HepG2 (cell line): ENCODE measurements at regions not wholly inside any gene's neighbourhood (a gene's known extent, or its start where the extent isn't known, plus 50 kb on each side); places are given as distances from the start of the nearest gene placed in this dataset.
A peak's percentile ranks its signal among the peaks of the same experiment; 100 is the strongest.

ENCODE experiments used
- ATAC-seq: fragments of 200-7000 bp; cut with Tn5 transposase; 3 replicates; pipeline ENCODE4 v1.9.1; 2020; ENCODE audit warnings: mild to moderate bottlenecking, moderate library complexity
- BruUV-seq: library from RNA; stranded (reverse); fragments of 400-500 nt; replicated peaks from 2 replicates; lab custom pipeline; 2021; lab: Mats Ljungman, UMichigan
- CTCF ChIA-PET: fragments of 300-600 bp; formaldehyde crosslinking; extraction: SDS; loops from one replicate; lab custom pipeline; 2021; ENCODE audit warnings: low total read pairs, inconsistent platforms, low intra/inter-chr PET ratio; lab: Yijun Ruan, JAX
- POLR2A ChIA-PET: fragments of 350-600 bp; sonication (Branson Sonifier 250); formaldehyde crosslinking; loops from one replicate; lab custom pipeline; 2020; ENCODE audit warnings: antibody characterized with exemption, inconsistent platforms; lab: Yijun Ruan, JAX
- DNase-seq: peaks from one replicate; pipeline ENCODE4 v3.0.0-alpha.2; 2015; ENCODE audit warnings: low spot score
- FAIRE-seq: peaks from 3 replicates; lab custom pipeline; 2011; peaks lifted over from hg19 to GRCh38; lab: Jason Lieb, UNC
- H2AFZ ChIP-seq: one replicate; pipeline ENCODE4 v1.6.1; 2011; ENCODE audit warnings: low read length, inconsistent platforms
- H3K27ac ChIP-seq: fragments of 300-600 bp; 3 replicates; pipeline ENCODE4 v1.8.0; 2011; ENCODE audit warnings: mixed run types, mild to moderate bottlenecking, mixed read lengths, low read length, inconsistent platforms; ENCODE audit not compliant: insufficient read depth; ENCODE audit errors: extremely low read length
- H3K27me3 ChIP-seq, 2 experiments: fragments of 200-600 bp in 1 of 2; 2 replicates in 1 of 2; 3 replicates in 1 of 2; pipeline versions ENCODE4 v1.6.0 to v1.8.0; 2011; ENCODE audit warnings: low read length in 2 of 2, mild to moderate bottlenecking in 2 of 2, moderate library complexity in 2 of 2, inconsistent platforms in 1 of 2; ENCODE audit not compliant: insufficient read depth in 2 of 2, control insufficient read depth in 1 of 2
- H3K36me3 ChIP-seq, 2 experiments: fragments of 200-600 bp in 1 of 2; replicated peaks in 1 of 2; 2 replicates in 1 of 2; 3 replicates in 1 of 2; pipeline versions ENCODE4 v1.5.1 to v1.8.0; 2011; ENCODE audit warnings: low read length in 2 of 2, inconsistent platforms in 1 of 2; ENCODE audit not compliant: insufficient read depth in 2 of 2, control insufficient read depth in 1 of 2
- H3K4me1 ChIP-seq: 2 replicates; pipeline ENCODE4 v1.5.1; 2012; ENCODE audit warnings: low read length, inconsistent platforms; ENCODE audit not compliant: insufficient read depth
- H3K4me2 ChIP-seq: 2 replicates; pipeline ENCODE4 v1.6.0; 2011; ENCODE audit warnings: low read depth, low read length, inconsistent platforms
- H3K4me3 ChIP-seq, 3 experiments: fragments of 200-600 bp in 1 of 3; sonication (generic), shearing (Covaris generic) in 1 of 3; replicated peaks in 1 of 3; 2 replicates each; pipeline ENCODE4 v1.5.1; 2011 to 2016; ENCODE audit warnings: low read length in 3 of 3, inconsistent platforms in 2 of 3, low read depth in 2 of 3, mild to moderate bottlenecking in 2 of 3, control low read depth in 1 of 3, mixed read lengths in 1 of 3; ENCODE audit not compliant: insufficient read depth in 1 of 3
- H3K79me2 ChIP-seq: one replicate; pipeline ENCODE4 v1.6.1; 2011; ENCODE audit warnings: low read length, inconsistent platforms; ENCODE audit not compliant: insufficient read depth
- H3K9ac ChIP-seq: 2 replicates; pipeline ENCODE4 v1.6.0; 2011; ENCODE audit warnings: mild to moderate bottlenecking, low read depth, low read length, inconsistent platforms; ENCODE audit not compliant: insufficient read depth
- H3K9me3 ChIP-seq: 2 replicates; pipeline ENCODE4 v1.5.1; 2012; ENCODE audit warnings: mild to moderate bottlenecking, low read length
- H4K20me1 ChIP-seq: 2 replicates; pipeline ENCODE4 v1.6.0; 2011; ENCODE audit warnings: inconsistent platforms, mild to moderate bottlenecking, low read length, moderate library complexity; ENCODE audit not compliant: insufficient read depth
- GATAD2A ChIP-seq: IDR thresholded peaks from 2 replicates; pipeline ENCODE4 v1.6.1; 2016
- HDAC6 ChIP-seq: fragments of 200-600 bp; sonication (generic); IDR thresholded peaks from 2 replicates; pipeline ENCODE4 v1.7.0; 2017; ENCODE audit warnings: mild to moderate bottlenecking, antibody characterized with exemption, low read length, low read depth
- HMG20A ChIP-seq: IDR thresholded peaks from 2 replicates; pipeline ENCODE4 v1.6.1; 2016; ENCODE audit warnings: borderline replicate concordance
- KAT8 ChIP-seq: IDR thresholded peaks from 2 replicates; pipeline ENCODE4 v1.6.1; 2016; ENCODE audit warnings: missing genetic modification reagents, missing compliant biosample characterization
- KLF11 ChIP-seq: IDR thresholded peaks from 2 replicates; pipeline ENCODE4 v1.6.1; 2016; ENCODE audit warnings: missing compliant biosample characterization
- MYC ChIP-seq: sonication (generic); formaldehyde crosslinking; IDR thresholded peaks from 2 replicates; pipeline ENCODE4 v1.9.0; 2021; ENCODE audit warnings: missing genetic modification reagents, borderline replicate concordance
- NFKBIZ ChIP-seq: IDR thresholded peaks from 2 replicates; pipeline ENCODE4 v1.6.1; 2018; ENCODE audit warnings: missing genetic modification reagents, missing compliant biosample characterization
- RXRB ChIP-seq: IDR thresholded peaks from 2 replicates; pipeline ENCODE4 v1.6.1; 2016; ENCODE audit warnings: borderline replicate concordance, missing genetic modification reagents, missing compliant biosample characterization
- SOX5 ChIP-seq: IDR thresholded peaks from 2 replicates; pipeline ENCODE4 v1.6.1; 2016; ENCODE audit warnings: borderline replicate concordance
- TEAD3 ChIP-seq: optimal IDR thresholded peaks from 2 replicates; pipeline ENCODE3; 2016; ENCODE audit warnings: borderline replicate concordance
- USF2 ChIP-seq, 2 experiments: sonication (generic) in 1 of 2; formaldehyde crosslinking in 1 of 2; IDR thresholded peaks; 2 replicates each; pipeline versions ENCODE4 v1.5.1 to v1.6.1; 2011 to 2020; ENCODE audit warnings: borderline replicate concordance in 1 of 2, low read depth in 1 of 2, low read length in 1 of 2, mild to moderate bottlenecking in 1 of 2, missing genetic modification reagents in 1 of 2, moderate library complexity in 1 of 2
- XRCC5 ChIP-seq: fragments of 200-400 bp; formaldehyde crosslinking; optimal IDR thresholded peaks from 2 replicates; pipeline ENCODE3; 2017; ENCODE audit warnings: mild to moderate bottlenecking, low read length
- ZBTB7B ChIP-seq: sonication (generic); formaldehyde crosslinking; IDR thresholded peaks from 2 replicates; pipeline ENCODE4 v1.4.0; 2020; ENCODE audit warnings: missing genetic modification reagents
- ZFP36L1 ChIP-seq: sonication (generic); formaldehyde crosslinking; IDR thresholded peaks from 2 replicates; pipeline ENCODE4 v1.8.0; 2022; ENCODE audit warnings: mild to moderate bottlenecking, missing genetic modification reagents, moderate library complexity
- ZNF224 ChIP-seq: sonication (generic); formaldehyde crosslinking; IDR thresholded peaks from 2 replicates; pipeline ENCODE4 v1.5.0; 2020; ENCODE audit warnings: mild to moderate bottlenecking, missing genetic modification reagents
- ZNF589 ChIP-seq: sonication (generic); formaldehyde crosslinking; conservative IDR thresholded peaks from 2 replicates; pipeline ENCODE4 v1.8.0; 2022; ENCODE audit warnings: mild to moderate bottlenecking, moderate library complexity, missing genetic modification reagents
- WGBS: methylation state at CpG from one replicate; pipeline ENCODE4 v1.1.6; 2017; ENCODE audit warnings: low lambda C conversion rate; 5-methylcytosine and 5-hydroxymethylcytosine counted together
- in situ Hi-C: cut with HindIII; loops from 2 replicates; pipeline ENCODE4 v1.10.0; 2017; ENCODE audit warnings: low pct_unique_long_range_greater_than_20kb; ENCODE audit not compliant: extremely low pct_ligation_motif_present
- intact Hi-C: fragments of 100-400 bp; cut with micrococcal nuclease; formaldehyde crosslinking; loops from one replicate; pipeline ENCODE4 v1.10.0; 2022; ENCODE audit not compliant: unreplicated experiment
- TF ChIP-seq, protein P1 (sequence below): sonication (generic); formaldehyde crosslinking; IDR thresholded peaks from 2 replicates; pipeline ENCODE4 v1.5.0; 2020; ENCODE audit warnings: mild to moderate bottlenecking, missing genetic modification reagents, moderate library complexity
- TF ChIP-seq, protein P2 (sequence below): sonication (generic); formaldehyde crosslinking; IDR thresholded peaks from 2 replicates; pipeline ENCODE4 v1.4.0; 2020; ENCODE audit warnings: mild to moderate bottlenecking, missing genetic modification reagents

GRCh38 chr15:31236184-31237042, 90.2 kb upstream of the KLF13 start:
- H3K27ac ChIP-seq: no peak overlapping the region
- H3K4me2 ChIP-seq: peak overlapping the region; percentile 90
- ATAC-seq: peak; percentile 92
- CTCF ChIA-PET: no interaction called here
- in situ Hi-C loops (no loop called here), intact Hi-C loops (loop anchor here (2.0 kb wide), 1 partner anchor 56 kb away; no protein-coding TSS in a partner anchor)
- peak overlapping the region; percentile 41; the same call in 1 of the 2 replicates for H3K9ac ChIP-seq
- peaks cover 21% of the 10 kb centered on the region for H3K4me1 ChIP-seq
- H4K20me1 ChIP-seq: no peaks in the 10 kb centered on the region
- H3K36me3 ChIP-seq: no peaks in the 10 kb centered on the region
- H3K27me3 ChIP-seq: peaks cover 0 to 2% of the 10 kb centered on the region in 2 experiments; a peak in 1 of 5 replicates
- H3K4me3 ChIP-seq: peak overlapping the region; percentile 33 to 66 (median 55)
- peak; percentile 32 for FAIRE-seq
- H3K79me2 ChIP-seq: no peaks in the 10 kb centered on the region
- POLR2A ChIA-PET: interaction anchor here (0.9 to 2.8 kb wide), 4 partner anchors 22 to 60 kb away, joined by 4 to 15 read pairs (median 8); no protein-coding TSS in a partner anchor
- H3K9me3 ChIP-seq: no peaks in the 10 kb centered on the region
- H2AFZ ChIP-seq: peak overlapping the region; percentile 54
- DNase-seq: peak; percentile 64
- BruUV-seq: no TSS peak
- 10% methylated on average over 19 of the region's 19 CpGs for WGBS
- TF ChIP-seq ZFP36L1 (CRISPR knock-in tag) (no peak), SOX5 (CRISPR knock-in tag) (no peak), GATAD2A (CRISPR knock-in tag) (0 out of 2 replicates have a peak, but pooled peaks have one; percentile 31), HDAC6 (no peak), HMG20A (peak; percentile 49; the same call in 1 of the 2 replicates), MYC (no peak), RXRB (CRISPR knock-in tag) (0 out of 2 replicates have a peak, but pooled peaks have one; percentile 40), NFKBIZ (CRISPR knock-in tag) (0 out of 2 replicates have a peak, but pooled peaks have one; percentile 31), ZNF224 (CRISPR knock-in tag) (no peak), KAT8 (CRISPR knock-in tag) (no peak), KLF11 (no peak), XRCC5 (peak; percentile 49), USF2 (IDR thresholded peaks at IDR 0.05; ENCODE audit: low read depth, low read length) (no peak), USF2 (CRISPR knock-in tag; IDR thresholded peaks at IDR 0.05; ENCODE audit: borderline replicate concordance) (no peak), ZBTB7B (CRISPR knock-in tag) (0 out of 2 replicates have a peak, but pooled peaks have one; percentile 18), ZNF589 (no peak), TEAD3 (CRISPR knock-in tag) (peak; percentile 63)
- TF ChIP-seq, protein P1, sequence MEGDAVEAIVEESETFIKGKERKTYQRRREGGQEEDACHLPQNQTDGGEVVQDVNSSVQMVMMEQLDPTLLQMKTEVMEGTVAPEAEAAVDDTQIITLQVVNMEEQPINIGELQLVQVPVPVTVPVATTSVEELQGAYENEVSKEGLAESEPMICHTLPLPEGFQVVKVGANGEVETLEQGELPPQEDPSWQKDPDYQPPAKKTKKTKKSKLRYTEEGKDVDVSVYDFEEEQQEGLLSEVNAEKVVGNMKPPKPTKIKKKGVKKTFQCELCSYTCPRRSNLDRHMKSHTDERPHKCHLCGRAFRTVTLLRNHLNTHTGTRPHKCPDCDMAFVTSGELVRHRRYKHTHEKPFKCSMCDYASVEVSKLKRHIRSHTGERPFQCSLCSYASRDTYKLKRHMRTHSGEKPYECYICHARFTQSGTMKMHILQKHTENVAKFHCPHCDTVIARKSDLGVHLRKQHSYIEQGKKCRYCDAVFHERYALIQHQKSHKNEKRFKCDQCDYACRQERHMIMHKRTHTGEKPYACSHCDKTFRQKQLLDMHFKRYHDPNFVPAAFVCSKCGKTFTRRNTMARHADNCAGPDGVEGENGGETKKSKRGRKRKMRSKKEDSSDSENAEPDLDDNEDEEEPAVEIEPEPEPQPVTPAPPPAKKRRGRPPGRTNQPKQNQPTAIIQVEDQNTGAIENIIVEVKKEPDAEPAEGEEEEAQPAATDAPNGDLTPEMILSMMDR (CRISPR knock-in tag): peak; percentile 11; the same call in 1 of the 2 replicates
- TF ChIP-seq, protein P2, sequence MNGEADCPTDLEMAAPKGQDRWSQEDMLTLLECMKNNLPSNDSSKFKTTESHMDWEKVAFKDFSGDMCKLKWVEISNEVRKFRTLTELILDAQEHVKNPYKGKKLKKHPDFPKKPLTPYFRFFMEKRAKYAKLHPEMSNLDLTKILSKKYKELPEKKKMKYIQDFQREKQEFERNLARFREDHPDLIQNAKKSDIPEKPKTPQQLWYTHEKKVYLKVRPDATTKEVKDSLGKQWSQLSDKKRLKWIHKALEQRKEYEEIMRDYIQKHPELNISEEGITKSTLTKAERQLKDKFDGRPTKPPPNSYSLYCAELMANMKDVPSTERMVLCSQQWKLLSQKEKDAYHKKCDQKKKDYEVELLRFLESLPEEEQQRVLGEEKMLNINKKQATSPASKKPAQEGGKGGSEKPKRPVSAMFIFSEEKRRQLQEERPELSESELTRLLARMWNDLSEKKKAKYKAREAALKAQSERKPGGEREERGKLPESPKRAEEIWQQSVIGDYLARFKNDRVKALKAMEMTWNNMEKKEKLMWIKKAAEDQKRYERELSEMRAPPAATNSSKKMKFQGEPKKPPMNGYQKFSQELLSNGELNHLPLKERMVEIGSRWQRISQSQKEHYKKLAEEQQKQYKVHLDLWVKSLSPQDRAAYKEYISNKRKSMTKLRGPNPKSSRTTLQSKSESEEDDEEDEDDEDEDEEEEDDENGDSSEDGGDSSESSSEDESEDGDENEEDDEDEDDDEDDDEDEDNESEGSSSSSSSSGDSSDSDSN (CRISPR knock-in tag): 0 out of 2 replicates have a peak, but pooled peaks have one; percentile 10
